ENCODE measurements at regions not wholly inside any gene's neighbourhood (a gene's known extent, or its start where the extent isn't known, plus 50 kb on each side); places are given as distances from the start of the nearest gene placed in this dataset.
A peak's percentile ranks its signal among the peaks of the same experiment; 100 is the strongest.

- Histone ChIP-seq H3K9me2 (replicated peaks; ENCODE audit: low read length) (no peaks in the 10 kb centered on the region), H3K4me1 (ENCODE audit: insufficient read depth, low read length) (no peaks in the 10 kb centered on the region), H3K79me2 (ENCODE audit: low read length) (no peaks in the 10 kb centered on the region), H3K36me3 (ENCODE audit: low read depth, low read length) (no peaks in the 10 kb centered on the region), H3K9me3 (ENCODE audit: low read length) (peaks cover 4% of the 10 kb centered on the region; the same call in 1 of the 2 replicates), H3K27me3 (ENCODE audit: low read length) (no peaks in the 10 kb centered on the region), H3F3A (ENCODE audit: low read length, unreplicated experiment) (no peaks in the 10 kb centered on the region), H2AFZ (ENCODE audit: low read length) (no peak overlapping the region), H3K27ac (ENCODE audit: low read length) (no peak overlapping the region), H4K20me1 (ENCODE audit: low read length) (no peaks in the 10 kb centered on the region), H3K4me2 (ENCODE audit: low read length) (no peak overlapping the region), H3K4me3 (ENCODE audit: low read length) (no peak overlapping the region), H3K9ac (ENCODE audit: low read length) (no peak overlapping the region)
- no TSS peak for BruUV-seq (replicated peaks)
- no peak for DNase-seq
- intact Hi-C loops (cut with micrococcal nuclease) = no loop called here
- CTCF ChIA-PET = no interaction called here
- TF ChIP-seq, protein P1, sequence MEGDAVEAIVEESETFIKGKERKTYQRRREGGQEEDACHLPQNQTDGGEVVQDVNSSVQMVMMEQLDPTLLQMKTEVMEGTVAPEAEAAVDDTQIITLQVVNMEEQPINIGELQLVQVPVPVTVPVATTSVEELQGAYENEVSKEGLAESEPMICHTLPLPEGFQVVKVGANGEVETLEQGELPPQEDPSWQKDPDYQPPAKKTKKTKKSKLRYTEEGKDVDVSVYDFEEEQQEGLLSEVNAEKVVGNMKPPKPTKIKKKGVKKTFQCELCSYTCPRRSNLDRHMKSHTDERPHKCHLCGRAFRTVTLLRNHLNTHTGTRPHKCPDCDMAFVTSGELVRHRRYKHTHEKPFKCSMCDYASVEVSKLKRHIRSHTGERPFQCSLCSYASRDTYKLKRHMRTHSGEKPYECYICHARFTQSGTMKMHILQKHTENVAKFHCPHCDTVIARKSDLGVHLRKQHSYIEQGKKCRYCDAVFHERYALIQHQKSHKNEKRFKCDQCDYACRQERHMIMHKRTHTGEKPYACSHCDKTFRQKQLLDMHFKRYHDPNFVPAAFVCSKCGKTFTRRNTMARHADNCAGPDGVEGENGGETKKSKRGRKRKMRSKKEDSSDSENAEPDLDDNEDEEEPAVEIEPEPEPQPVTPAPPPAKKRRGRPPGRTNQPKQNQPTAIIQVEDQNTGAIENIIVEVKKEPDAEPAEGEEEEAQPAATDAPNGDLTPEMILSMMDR (conservative IDR thresholded peaks at IDR 0.05; ENCODE audit: low read depth, low read length) = no peak
- TF ChIP-seq EZH2 (IDR thresholded peaks at IDR 0.05; ENCODE audit: low read length, unreplicated experiment) (no peak), EZH2phosphoT487 (IDR thresholded peaks at IDR 0.05; ENCODE audit: borderline replicate concordance, low read length) (no peak)
- ATAC-seq = peak; percentile 59
- POLR2A ChIA-PET (ENCODE audit: unreplicated experiment) = no interaction called here
Measured at GRCh38 chr1:232364654-232365382, 265.1 kb downstream of the SIPA1L2 start.

DNA sequence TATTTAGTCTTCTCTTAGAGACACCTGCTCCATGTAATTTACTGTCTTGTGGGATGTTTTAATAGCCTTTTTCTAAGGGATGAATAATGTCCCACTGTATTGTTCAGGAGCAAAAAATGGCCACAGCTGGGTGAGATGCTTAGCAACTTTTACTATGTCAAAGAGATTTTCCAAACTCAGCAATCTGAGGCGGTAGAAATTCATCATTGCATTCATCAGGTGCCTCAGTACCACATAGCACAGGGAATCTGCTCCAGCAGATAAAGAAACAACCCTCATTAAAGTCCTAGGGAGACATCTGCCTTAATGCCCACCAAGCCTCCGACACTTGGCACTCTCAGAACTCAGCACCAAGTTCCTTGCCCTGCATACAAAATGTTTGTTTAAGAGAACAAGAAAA, 266.9 kb downstream of the SIPA1L2 start:
- Histone ChIP-seq H3K4me2 (ENCODE audit: low read length) (no peak overlapping the region), H4K20me1 (ENCODE audit: low read length) (no peaks in the 10 kb centered on the region), H3K79me2 (ENCODE audit: low read length) (no peaks in the 10 kb centered on the region), H3K4me1 (ENCODE audit: insufficient read depth, low read length) (no peaks in the 10 kb centered on the region), H2AFZ (ENCODE audit: low read length) (no peak overlapping the region), H3F3A (ENCODE audit: low read length, unreplicated experiment) (no peaks in the 10 kb centered on the region), H3K9me2 (replicated peaks; ENCODE audit: low read length) (no peaks in the 10 kb centered on the region), H3K9ac (ENCODE audit: low read length) (no peak overlapping the region), H3K4me3 (ENCODE audit: low read length) (no peak overlapping the region), H3K27ac (ENCODE audit: low read length) (no peak overlapping the region), H3K27me3 (ENCODE audit: low read length) (no peaks in the 10 kb centered on the region), H3K9me3 (ENCODE audit: low read length) (peaks cover 4% of the 10 kb centered on the region; the same call in 1 of the 2 replicates), H3K36me3 (ENCODE audit: low read depth, low read length) (no peaks in the 10 kb centered on the region)
- intact Hi-C loops (cut with micrococcal nuclease) = no loop called here
- ChIA-PET CTCF (no interaction called here), POLR2A (ENCODE audit: unreplicated experiment) (no interaction called here)
- ATAC-seq (no peak), DNase-seq (no peak)
- BruUV-seq (replicated peaks) = no TSS peak
- TF ChIP-seq EZH2 (IDR thresholded peaks at IDR 0.05; ENCODE audit: low read length, unreplicated experiment) (no peak), EZH2phosphoT487 (IDR thresholded peaks at IDR 0.05; ENCODE audit: borderline replicate concordance, low read length) (no peak)
- TF ChIP-seq, protein P1 (conservative IDR thresholded peaks at IDR 0.05; ENCODE audit: low read depth, low read length) = no peak

DNA sequence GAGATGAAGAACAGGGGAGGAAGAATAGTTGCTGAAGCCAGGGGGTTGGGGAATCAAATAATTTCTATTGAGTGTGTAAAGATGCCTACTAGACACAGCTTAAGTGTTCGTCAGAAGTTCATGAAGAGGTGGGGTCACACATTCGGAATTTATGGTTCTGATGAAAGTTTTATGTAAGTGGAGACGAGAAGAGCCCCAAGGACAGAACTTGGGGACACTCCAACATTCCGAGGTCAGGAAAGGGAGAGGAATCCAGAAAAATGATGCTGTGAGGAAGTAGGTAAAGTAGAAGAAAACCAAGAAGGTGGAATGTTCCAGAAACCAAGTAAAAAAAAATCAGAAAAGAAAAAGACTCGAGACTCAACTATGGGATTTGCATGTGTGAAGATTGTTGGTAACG, 272.5 kb downstream of the SIPA1L2 start:
- CTCF ChIA-PET = no interaction called here
- TF ChIP-seq EZH2phosphoT487 (IDR thresholded peaks at IDR 0.05; ENCODE audit: borderline replicate concordance, low read length) = no peak
- TF ChIP-seq, protein P1 (conservative IDR thresholded peaks at IDR 0.05; ENCODE audit: low read depth, low read length) = no peak
- no peak for TF ChIP-seq EZH2 (IDR thresholded peaks at IDR 0.05; ENCODE audit: low read length, unreplicated experiment)

More for the DNA sequence above, 272.5 kb downstream of the SIPA1L2 start:
- intact Hi-C loops (cut with micrococcal nuclease) = no loop called here
- Histone ChIP-seq H3K4me3 (ENCODE audit: low read length) (no peak overlapping the region), H4K20me1 (ENCODE audit: low read length) (no peaks in the 10 kb centered on the region), H2AFZ (ENCODE audit: low read length) (no peak overlapping the region), H3F3A (ENCODE audit: low read length, unreplicated experiment) (no peaks in the 10 kb centered on the region), H3K9ac (ENCODE audit: low read length) (no peak overlapping the region), H3K36me3 (ENCODE audit: low read depth, low read length) (no peaks in the 10 kb centered on the region), H3K27ac (ENCODE audit: low read length) (no peak overlapping the region), H3K4me2 (ENCODE audit: low read length) (no peak overlapping the region), H3K27me3 (ENCODE audit: low read length) (no peaks in the 10 kb centered on the region), H3K79me2 (ENCODE audit: low read length) (no peaks in the 10 kb centered on the region), H3K4me1 (ENCODE audit: insufficient read depth, low read length) (no peaks in the 10 kb centered on the region), H3K9me3 (ENCODE audit: low read length) (peaks cover 4% of the 10 kb centered on the region; the same call in 1 of the 2 replicates), H3K9me2 (replicated peaks; ENCODE audit: low read length) (no peaks in the 10 kb centered on the region)
- ATAC-seq (no peak), DNase-seq (no peak)
- POLR2A ChIA-PET (ENCODE audit: unreplicated experiment) = no interaction called here
- no TSS peak for BruUV-seq (replicated peaks)

Measured in PC-3 (cell line).